ENCODE measurements at regions not wholly inside any gene's neighbourhood (a gene's known extent, or its start where the extent isn't known, plus 50 kb on each side); places are given as distances from the start of the nearest gene placed in this dataset.

DNA sequence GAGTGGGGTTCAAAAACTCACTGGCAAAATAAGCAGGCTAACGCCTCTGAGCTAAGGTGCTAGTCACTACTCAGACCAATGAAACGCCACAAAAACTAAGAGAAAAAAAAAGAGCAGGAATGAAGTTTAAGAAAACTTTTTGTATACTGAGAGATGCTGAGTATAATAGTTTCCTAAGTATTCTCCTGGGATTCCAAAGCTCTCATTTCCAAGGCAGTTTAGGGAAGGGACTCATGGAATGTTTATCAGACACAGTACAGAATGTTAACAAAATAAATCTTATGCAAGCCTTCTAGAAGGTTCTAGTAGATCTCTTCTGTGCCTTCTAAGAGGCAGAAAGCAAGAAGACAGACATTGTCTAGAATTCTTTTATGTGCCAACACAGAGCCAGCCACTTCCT, 361.9 kb downstream of the MTRR start:
- TF ChIP-seq, protein P1, sequence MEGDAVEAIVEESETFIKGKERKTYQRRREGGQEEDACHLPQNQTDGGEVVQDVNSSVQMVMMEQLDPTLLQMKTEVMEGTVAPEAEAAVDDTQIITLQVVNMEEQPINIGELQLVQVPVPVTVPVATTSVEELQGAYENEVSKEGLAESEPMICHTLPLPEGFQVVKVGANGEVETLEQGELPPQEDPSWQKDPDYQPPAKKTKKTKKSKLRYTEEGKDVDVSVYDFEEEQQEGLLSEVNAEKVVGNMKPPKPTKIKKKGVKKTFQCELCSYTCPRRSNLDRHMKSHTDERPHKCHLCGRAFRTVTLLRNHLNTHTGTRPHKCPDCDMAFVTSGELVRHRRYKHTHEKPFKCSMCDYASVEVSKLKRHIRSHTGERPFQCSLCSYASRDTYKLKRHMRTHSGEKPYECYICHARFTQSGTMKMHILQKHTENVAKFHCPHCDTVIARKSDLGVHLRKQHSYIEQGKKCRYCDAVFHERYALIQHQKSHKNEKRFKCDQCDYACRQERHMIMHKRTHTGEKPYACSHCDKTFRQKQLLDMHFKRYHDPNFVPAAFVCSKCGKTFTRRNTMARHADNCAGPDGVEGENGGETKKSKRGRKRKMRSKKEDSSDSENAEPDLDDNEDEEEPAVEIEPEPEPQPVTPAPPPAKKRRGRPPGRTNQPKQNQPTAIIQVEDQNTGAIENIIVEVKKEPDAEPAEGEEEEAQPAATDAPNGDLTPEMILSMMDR (IDR thresholded peaks at IDR 0.05): no peak
- no peak for TF ChIP-seq EZH2 (IDR thresholded peaks at IDR 0.05)
